HL-60 (cell line): ENCODE measurements at regions not wholly inside any gene's neighbourhood (a gene's known extent, or its start where the extent isn't known, plus 50 kb on each side); places are given as distances from the start of the nearest gene placed in this dataset.

ENCODE experiments used
- DNase-seq, 2 experiments: peaks; one replicate each; pipeline ENCODE4 v3.0.0-alpha.2; 2010 to 2020; ENCODE audit warnings: low read depth in 1 of 2, low spot score in 1 of 2
- H3K27ac ChIP-seq: fragments of 250-450 bp; sonication (Bioruptor Pico); replicated peaks from 2 replicates; pipeline ENCODE4 v1.5.1; 2020; ENCODE audit warnings: mild to moderate bottlenecking, moderate library complexity
- H3K27me3 ChIP-seq: fragments of 250-450 bp; sonication (Bioruptor Pico); 2 replicates; pipeline ENCODE4 v1.5.1; 2021; ENCODE audit warnings: mild to moderate bottlenecking, moderate library complexity; ENCODE audit not compliant: insufficient read depth, poor library complexity, severe bottlenecking
- H3K4me3 ChIP-seq: replicated peaks from 2 replicates; pipeline ENCODE4 v1.5.1; 2011; ENCODE audit warnings: mild to moderate bottlenecking, control low read depth, low read length; ENCODE audit not compliant: insufficient read depth
- CTCF ChIP-seq: IDR thresholded peaks from one replicate; pipeline ENCODE4 v1.5.1; 2011; ENCODE audit warnings: low read length, control low read depth, inconsistent platforms; ENCODE audit not compliant: insufficient read depth
- GABPA ChIP-seq: IDR thresholded peaks from 2 replicates; pipeline ENCODE4 v1.6.1; 2012; ENCODE audit warnings: low read depth
- POLR2AphosphoS5 ChIP-seq: IDR thresholded peaks from 2 replicates; pipeline ENCODE4 v1.6.1; 2012; ENCODE audit warnings: low read depth
- REST ChIP-seq: IDR thresholded peaks from 2 replicates; pipeline ENCODE4 v1.6.1; 2012; ENCODE audit warnings: low read depth; ENCODE audit not compliant: insufficient replicate concordance
- SPI1 ChIP-seq: IDR thresholded peaks from 2 replicates; pipeline ENCODE4 v1.6.1; 2012; ENCODE audit warnings: low read depth, mild to moderate bottlenecking, borderline replicate concordance

GRCh38 chr13:50715402-50716146, 127.9 kb downstream of the DLEU7 start:
- H3K27me3 ChIP-seq: no peaks in the 10 kb centered on the region
- peak overlapping the region; percentile 91 for H3K27ac ChIP-seq
- peak; percentile 66 for TF ChIP-seq REST
- peak; percentile 74 for TF ChIP-seq POLR2AphosphoS5
- TF ChIP-seq GABPA: peak; percentile 80
- no peak for TF ChIP-seq CTCF
- TF ChIP-seq SPI1: peak; percentile 92
- DNase-seq: peak; percentile 89 to 98
- H3K4me3 ChIP-seq: peak overlapping the region; percentile 60

GRCh38 chr13:50720861-50721671, 122.4 kb downstream of the DLEU7 start:
- no peak overlapping the region for H3K27ac ChIP-seq

More at GRCh38 chr13:50720861-50721671, 122.4 kb downstream of the DLEU7 start:
- no peaks in the 10 kb centered on the region for H3K27me3 ChIP-seq
- no peak overlapping the region for H3K4me3 ChIP-seq
- TF ChIP-seq CTCF (no peak), SPI1 (no peak), POLR2AphosphoS5 (no peak), REST (no peak), GABPA (no peak)
- no peak for DNase-seq
